ENCODE measurements at regions not wholly inside any gene's neighbourhood (a gene's known extent, or its start where the extent isn't known, plus 50 kb on each side); places are given as distances from the start of the nearest gene placed in this dataset.

- no peaks in the 10 kb centered on the region for H3K9me3 ChIP-seq (ENCODE audit: control insufficient read depth in 1 of 2, insufficient read depth in 1 of 2, low read depth in 1 of 2, low read length in 2 of 2)
- ChIA-PET RAD21 (ENCODE audit: low non-redundant PET in 1 of 2, low total read pairs in 2 of 2, uncharacterized antibody in 2 of 2, unreplicated experiment in 2 of 2) (no interaction called here), POLR2A (no interaction called here), CTCF (no interaction called here)
- BruUV-seq (replicated peaks) = no TSS peak
- intact Hi-C loops (cut with micrococcal nuclease) = no loop called here
- no peak overlapping the region for H3K9ac ChIP-seq (ENCODE audit: low read length)
- H3K4me1 ChIP-seq (ENCODE audit: control insufficient read depth in 1 of 2, insufficient read depth in 2 of 2, low read length in 2 of 2) = no peaks in the 10 kb centered on the region
- no peaks in the 10 kb centered on the region for H3K36me3 ChIP-seq (ENCODE audit: control insufficient read depth in 1 of 2, insufficient read depth in 2 of 2, low read length in 2 of 2)
- no peak for DNase-seq (ENCODE audit: low read depth, low spot score)
- no peaks in the 10 kb centered on the region for H4K20me1 ChIP-seq (ENCODE audit: insufficient read depth)
- no peak overlapping the region for H2AFZ ChIP-seq (ENCODE audit: low read depth, low read length, poor library complexity, severe bottlenecking)
- TF ChIP-seq CTCF (IDR thresholded peaks at IDR 0.05 in 2 of 3, conservative IDR thresholded peaks at IDR 0.05 in 1 of 3; ENCODE audit: borderline replicate concordance in 1 of 3, insufficient read depth in 1 of 3, low read depth in 2 of 3, low read length in 2 of 3) = no peak
- no peak for TF ChIP-seq RAD21 (IDR thresholded peaks at IDR 0.05; ENCODE audit: low read depth)
- TF ChIP-seq SP1 (IDR thresholded peaks at IDR 0.05; ENCODE audit: low read depth) = no peak
- no peak for TF ChIP-seq TCF7L2 (IDR thresholded peaks at IDR 0.05; ENCODE audit: borderline replicate concordance, extremely low read depth, insufficient read depth, insufficient read length)
- no peak for TF ChIP-seq REST (IDR thresholded peaks at IDR 0.05; ENCODE audit: low read depth)
- TF ChIP-seq JUND (IDR thresholded peaks at IDR 0.05) = no peak
- no peak for TF ChIP-seq ZNF274 (IDR thresholded peaks at IDR 0.05; ENCODE audit: low read depth, low read length)
- no peak for TF ChIP-seq YY1 (IDR thresholded peaks at IDR 0.05; ENCODE audit: extremely low read depth, insufficient replicate concordance, low read depth, low read length)
- TF ChIP-seq MAX (IDR thresholded peaks at IDR 0.05) = no peak
- no peak for TF ChIP-seq SRF (IDR thresholded peaks at IDR 0.05; ENCODE audit: low read depth)
- no peak for TF ChIP-seq ATF3 (IDR thresholded peaks at IDR 0.05)
- no peak for TF ChIP-seq ZBTB33 (IDR thresholded peaks at IDR 0.05; ENCODE audit: extremely low read depth, insufficient replicate concordance, low read length)
- no peak for TF ChIP-seq EZH2 (IDR thresholded peaks at IDR 0.05)
- no peak for TF ChIP-seq FOSL1 (IDR thresholded peaks at IDR 0.05; ENCODE audit: low read depth)
- TF ChIP-seq POLR2A (IDR thresholded peaks at IDR 0.05; ENCODE audit: borderline replicate concordance, extremely low read depth, insufficient read depth, insufficient read length) = no peak
- no peak for TF ChIP-seq SIN3A (IDR thresholded peaks at IDR 0.05; ENCODE audit: low read depth)
- TF ChIP-seq ELF1 (IDR thresholded peaks at IDR 0.05; ENCODE audit: borderline replicate concordance, low read depth) = no peak
- no peak for TF ChIP-seq EGR1 (IDR thresholded peaks at IDR 0.05; ENCODE audit: low read depth)
- no peak for TF ChIP-seq CEBPB (IDR thresholded peaks at IDR 0.05; ENCODE audit: low read depth)
- no peak overlapping the region for H3K27ac ChIP-seq (ENCODE audit: low read depth, low read length)
- no peak overlapping the region for H3K4me3 ChIP-seq (replicated peaks in 1 of 2; ENCODE audit: low read depth in 1 of 2, low read length in 2 of 2)
- H3K27me3 ChIP-seq (ENCODE audit: insufficient read depth, low read length) = no peaks in the 10 kb centered on the region
- no peaks in the 10 kb centered on the region for H3K79me2 ChIP-seq (ENCODE audit: insufficient read depth, low read length)
- ATAC-seq = no peak
- no peak overlapping the region for H3K4me2 ChIP-seq (ENCODE audit: low read length)
- H3K9me2 ChIP-seq (ENCODE audit: insufficient read depth) = no peaks in the 10 kb centered on the region
Observed at GRCh38 chr18:22528291-22528690, 110.6 kb upstream of the CTAGE1 start.

All from HCT116 (cell line).